Right forelimb (tissue), 1 donor: ENCODE measurements at regions not wholly inside any gene's neighbourhood (a gene's known extent, or its start where the extent isn't known, plus 50 kb on each side); places are given as distances from the start of the nearest gene placed in this dataset.
"Not testable (repeated sequence)": the region's sequence is repeated elsewhere in the genome, so short reads cannot be mapped to it uniquely, and the experiment has no call there.

ENCODE experiments used
- DNase-seq: peaks from one replicate; pipeline ENCODE4 v3.0.0-alpha.2; 2018

DNA sequence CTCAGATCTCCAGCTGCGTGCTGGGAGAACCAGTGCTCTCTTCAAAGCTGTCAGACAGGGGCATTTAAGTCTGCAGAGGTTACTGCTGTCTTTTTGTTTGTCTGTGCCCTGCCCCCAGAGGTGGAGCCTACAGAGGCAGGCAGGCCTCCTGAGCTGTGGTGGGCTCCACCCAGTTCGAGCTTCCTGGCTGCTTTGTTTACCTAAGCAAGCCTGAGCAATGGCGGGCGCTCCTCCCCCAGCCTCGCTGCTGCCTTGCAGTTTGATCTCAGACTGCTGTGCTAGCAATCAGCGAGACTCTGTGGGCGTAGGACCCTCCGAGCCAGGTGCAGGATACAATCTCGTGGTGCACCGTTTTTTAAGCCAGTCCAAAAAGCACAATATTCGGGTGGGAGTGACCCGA, 864.4 kb downstream of the GBE1 start:
- not testable (repeated sequence) for DNase-seq

GRCh38 chr3:80890571-80890970, 870.9 kb downstream of the GBE1 start:
- no peak for DNase-seq

- DNase-seq = no peak
These were observed 871.9 kb downstream of the GBE1 start for GRCh38 chr3:80889535-80889934.

- DNase-seq = no peak
These were observed 890.9 kb downstream of the GBE1 start for GRCh38 chr3:80870476-80871041.

GRCh38 chr3:80855482-80855881, 906.0 kb downstream of the GBE1 start:
- no peak for DNase-seq

DNA sequence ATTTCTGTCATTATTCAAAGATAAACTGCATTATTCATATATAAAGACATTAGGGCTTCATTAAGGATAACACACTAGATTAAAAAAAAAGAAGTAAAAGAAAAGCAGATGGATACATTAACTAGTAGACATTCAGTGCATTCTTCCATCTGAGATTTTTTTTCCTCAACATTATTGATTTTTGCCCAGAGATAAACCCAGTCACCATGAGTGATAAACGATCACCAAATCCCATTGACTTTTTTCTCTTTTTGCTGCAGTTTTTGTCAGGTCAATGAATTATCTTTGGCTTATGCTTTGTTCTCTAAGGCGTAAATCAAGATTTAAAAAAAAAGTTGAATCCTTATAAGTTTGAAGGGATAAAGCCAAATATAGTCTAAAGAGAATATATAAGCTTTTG, 925.0 kb downstream of the GBE1 start:
- DNase-seq = no peak

- no peak for DNase-seq
These were observed 953.9 kb downstream of the GBE1 start for GRCh38 chr3:80807577-80807976.

- no peak for DNase-seq
These were observed 954.8 kb downstream of the GBE1 start for GRCh38 chr3:80806673-80807072.

DNA sequence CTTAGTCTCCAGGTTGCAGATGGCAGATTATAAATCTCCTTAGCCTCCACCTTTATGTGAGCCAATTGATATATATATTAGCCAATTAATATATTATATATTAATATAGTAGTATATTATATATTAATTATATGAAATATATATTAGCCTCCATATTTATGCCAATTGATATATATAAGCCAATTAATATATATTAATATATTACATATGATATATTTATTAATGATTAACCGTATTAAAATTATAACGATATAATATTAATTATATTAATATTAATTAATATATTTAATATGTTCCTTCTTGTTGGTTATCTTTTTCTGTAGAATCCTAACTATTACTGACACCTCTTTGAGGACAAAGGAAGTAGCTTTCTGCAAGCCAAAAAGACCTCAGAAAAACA, 972.5 kb downstream of the GBE1 start:
- no peak for DNase-seq

GRCh38 chr3:80785875-80786274, 975.6 kb downstream of the GBE1 start:
- no peak for DNase-seq

GRCh38 chr3:80785475-80785874, 976.0 kb downstream of the GBE1 start:
- no peak for DNase-seq

GRCh38 chr3:80771085-80771484, 990.4 kb downstream of the GBE1 start:
- no peak for DNase-seq

DNA sequence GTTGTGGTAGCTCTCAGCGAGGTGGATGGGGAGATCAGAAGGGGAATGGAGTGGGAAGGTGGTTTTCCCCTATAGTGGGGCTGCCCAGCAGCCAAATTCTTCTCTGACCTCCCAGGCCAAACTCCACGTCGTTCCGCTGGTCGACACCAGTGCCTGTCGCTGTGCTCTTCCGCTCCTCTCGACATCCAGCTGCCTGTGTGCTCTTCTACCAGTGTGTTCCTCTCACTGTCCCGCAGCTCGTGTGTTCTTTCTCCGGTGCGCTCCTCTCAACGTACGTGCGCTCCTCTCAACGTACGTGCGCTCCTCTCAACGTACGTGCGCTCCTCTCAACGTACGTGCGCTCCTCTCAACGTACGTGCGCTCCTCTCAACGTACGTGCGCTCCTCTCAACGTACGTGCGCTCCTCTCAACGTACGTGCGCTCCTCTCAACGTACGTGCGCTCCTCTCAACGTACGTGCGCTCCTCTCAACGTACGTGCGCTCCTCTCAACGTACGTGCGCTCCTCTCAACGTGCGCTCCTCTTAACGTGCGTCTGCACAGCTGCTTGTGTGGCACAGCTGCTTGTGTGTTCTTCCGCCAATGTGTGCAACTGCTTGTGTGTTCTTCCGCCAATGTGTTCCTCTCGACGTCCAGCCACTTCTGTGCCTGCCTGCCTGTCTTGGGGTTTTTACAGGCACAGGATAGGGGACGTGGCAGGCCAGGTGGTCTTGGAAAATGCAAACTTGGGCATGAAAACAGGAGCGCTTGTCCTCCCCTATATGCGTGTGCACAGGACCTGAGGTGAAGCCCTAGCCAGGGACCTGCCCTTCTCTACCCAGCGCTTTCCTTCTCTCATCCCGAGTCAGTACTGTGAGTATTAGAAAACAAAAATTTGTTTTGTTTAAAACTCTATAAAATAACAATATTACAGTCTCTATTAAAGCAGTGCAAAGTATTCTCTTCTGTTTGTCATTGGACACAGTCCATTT, 991.1 kb downstream of the GBE1 start:
- no peak for DNase-seq

DNA sequence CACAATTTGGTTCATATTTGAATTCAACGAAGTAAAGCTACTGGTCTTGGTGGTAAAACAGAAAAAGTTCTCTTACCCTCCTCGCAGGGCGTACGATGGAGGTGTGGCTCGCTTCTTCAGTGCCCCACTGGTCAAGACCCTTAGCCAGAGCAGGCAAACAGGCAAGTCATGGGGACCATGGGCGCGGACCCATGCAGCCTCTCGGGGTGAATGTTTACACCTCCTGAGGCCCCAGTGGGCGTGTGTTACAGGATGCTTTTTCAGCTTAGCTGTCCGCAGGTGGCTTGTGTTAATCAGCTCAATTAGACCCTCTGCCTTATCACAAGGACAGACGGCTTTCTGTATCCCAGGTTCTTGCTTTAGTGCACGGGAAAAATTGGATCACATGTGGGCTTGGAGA, 991.8 kb downstream of the GBE1 start:
- DNase-seq = no peak

DNA sequence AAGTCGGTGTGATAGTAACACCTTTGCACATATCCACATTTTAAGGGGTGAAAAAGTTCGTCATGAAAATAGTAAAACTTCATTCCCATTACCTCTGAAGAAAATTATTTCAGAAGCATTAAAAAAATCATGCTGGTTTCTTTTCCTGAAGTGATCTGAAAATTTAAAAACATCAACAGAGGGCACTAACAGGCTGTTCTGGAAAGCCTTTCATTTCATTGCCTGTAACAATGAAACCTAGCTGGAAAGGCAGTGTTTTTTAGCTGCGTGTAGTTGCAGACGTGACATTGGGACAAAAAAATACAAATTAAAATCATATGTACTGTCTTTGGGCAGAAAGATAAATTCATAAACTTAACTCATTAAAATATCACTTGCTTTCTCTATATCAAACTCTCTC, 993.8 kb downstream of the GBE1 start:
- no peak for DNase-seq

DNA sequence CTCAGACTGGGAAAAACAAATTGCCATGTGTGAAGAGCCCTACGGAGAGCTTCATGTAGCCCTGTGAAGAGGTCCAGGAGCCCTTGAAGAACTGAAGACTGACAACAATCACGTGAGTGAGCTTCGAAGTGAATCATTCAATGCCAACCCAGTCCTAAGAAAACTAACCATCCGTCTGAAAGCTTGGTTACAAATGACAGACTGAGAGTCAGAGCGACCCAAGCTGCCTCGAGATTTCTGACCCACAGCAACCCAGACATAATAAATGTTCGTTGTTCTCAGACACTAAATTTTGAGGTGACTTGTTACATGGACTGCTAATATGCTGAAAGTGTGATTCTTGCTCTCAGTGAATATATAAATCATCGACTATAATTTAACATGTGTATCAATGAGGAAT, 987.2 kb upstream of the ROBO1 start:
- no peak for DNase-seq

- no peak for DNase-seq
These were observed 985.2 kb upstream of the ROBO1 start for GRCh38 chr3:80753021-80753420.

- DNase-seq = no peak
These were observed 982.8 kb upstream of the ROBO1 start for GRCh38 chr3:80750637-80751036.

GRCh38 chr3:80734920-80735319, 967.1 kb upstream of the ROBO1 start:
- DNase-seq = no peak

DNA sequence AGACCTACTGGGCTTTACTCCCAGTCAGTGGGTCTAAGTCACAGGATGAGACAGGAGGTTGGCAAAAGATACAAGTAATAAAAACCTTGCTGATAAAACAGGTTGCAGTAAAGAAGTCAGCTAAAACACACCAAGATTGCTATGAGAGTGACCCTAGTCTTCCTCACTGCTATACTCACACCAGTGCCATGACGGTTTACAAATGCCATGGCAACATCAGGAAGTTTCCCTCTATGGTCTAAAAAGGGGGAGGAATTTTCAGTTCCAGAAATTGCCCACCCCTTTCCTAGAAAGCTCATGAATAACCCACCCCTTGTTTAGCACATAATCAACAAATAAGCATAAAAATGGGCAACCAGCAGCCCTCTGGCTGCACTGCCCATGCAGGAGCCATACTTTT, 966.7 kb upstream of the ROBO1 start:
- DNase-seq = no peak

DNA sequence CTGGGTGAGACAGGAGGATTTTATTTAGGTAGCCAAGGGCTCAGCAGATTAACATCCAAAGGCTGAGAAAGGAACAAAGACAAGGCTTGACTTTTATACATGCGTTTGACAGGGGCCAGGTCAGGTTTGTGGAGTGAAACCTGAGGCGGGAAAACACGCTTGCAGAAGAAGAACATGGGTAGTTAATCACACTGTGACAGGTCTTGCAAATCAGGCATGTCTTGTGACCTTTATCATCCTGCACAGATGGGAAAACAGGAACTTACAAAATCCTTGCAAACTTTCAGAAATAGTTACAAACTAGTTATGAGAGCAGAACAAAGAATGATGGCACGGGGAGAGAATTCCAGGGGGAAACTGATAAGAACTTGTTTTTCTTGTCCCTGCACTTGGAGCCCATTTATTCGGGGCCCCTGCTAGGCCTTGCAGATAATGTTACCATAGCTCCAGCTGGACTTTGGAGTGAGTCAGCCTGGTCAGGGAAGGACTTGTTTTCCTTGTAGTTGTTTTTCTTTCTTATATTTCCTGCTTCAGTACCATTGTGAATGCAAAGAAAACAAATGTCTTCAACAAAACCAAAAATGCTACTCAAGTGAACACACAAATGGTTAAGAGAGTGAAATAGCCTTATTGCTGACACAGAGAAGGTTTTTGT, 965.9 kb upstream of the ROBO1 start:
- no peak for DNase-seq

GRCh38 chr3:80727561-80727960, 959.8 kb upstream of the ROBO1 start:
- not testable (repeated sequence) for DNase-seq

- not testable (repeated sequence) for DNase-seq
These were observed 942.0 kb upstream of the ROBO1 start for GRCh38 chr3:80709597-80710322.
